ENCODE measurements at regions not wholly inside any gene's neighbourhood (a gene's known extent, or its start where the extent isn't known, plus 50 kb on each side); places are given as distances from the start of the nearest gene placed in this dataset.
"Not testable (repeated sequence)": the region's sequence is repeated elsewhere in the genome, so short reads cannot be mapped to it uniquely, and the experiment has no call there.

- DNase-seq: no peak
These were observed 152.3 kb upstream of the MYRIP start for GRCh38 chr3:39657075-39657474.

- no peak for DNase-seq
These were observed 151.6 kb upstream of the MYRIP start for GRCh38 chr3:39657775-39658174.

- no peak for DNase-seq
These were observed 144.5 kb upstream of the MYRIP start for GRCh38 chr3:39664931-39665330.

- no peak for DNase-seq
These were observed 144.0 kb upstream of the MYRIP start for GRCh38 chr3:39665441-39665840.

GRCh38 chr3:39668420-39668819 lies 141.0 kb upstream of the MYRIP start:
- DNase-seq: no peak

GRCh38 chr3:39671116-39671515 lies 138.3 kb upstream of the MYRIP start:
- DNase-seq: no peak

- DNase-seq: no peak
These were observed 137.8 kb upstream of the MYRIP start for GRCh38 chr3:39671600-39671999.

- DNase-seq: no peak
These were observed 104.0 kb upstream of the MYRIP start for GRCh38 chr3:39705351-39705900.

- no peak for DNase-seq
These were observed 102.0 kb upstream of the MYRIP start for GRCh38 chr3:39707314-39707909.

- no peak for DNase-seq
These were observed 96.9 kb upstream of the MYRIP start for GRCh38 chr3:39712413-39713048.

GRCh38 chr3:39713341-39713740 lies 96.1 kb upstream of the MYRIP start:
- DNase-seq: not testable (repeated sequence)

GRCh38 chr3:39716849-39717248 lies 92.6 kb upstream of the MYRIP start:
- no peak for DNase-seq

GRCh38 chr3:39718674-39719595 lies 90.5 kb upstream of the MYRIP start:
- no peak for DNase-seq

- DNase-seq: no peak
These were observed 88.3 kb upstream of the MYRIP start for GRCh38 chr3:39721076-39721475.

GRCh38 chr3:39724233-39724846 lies 85.1 kb upstream of the MYRIP start:
- peak; percentile 3 for DNase-seq

GRCh38 chr3:39725321-39725720 lies 84.1 kb upstream of the MYRIP start:
- DNase-seq: no peak

GRCh38 chr3:39727415-39727814 lies 82.0 kb upstream of the MYRIP start:
- DNase-seq: no peak

GRCh38 chr3:39733804-39734203 lies 75.6 kb upstream of the MYRIP start:
- no peak for DNase-seq

GRCh38 chr3:39739658-39740057 lies 69.8 kb upstream of the MYRIP start:
- not testable (repeated sequence) for DNase-seq

GRCh38 chr3:39744746-39745145 lies 64.7 kb upstream of the MYRIP start:
- DNase-seq: no peak

- DNase-seq: no peak
These were observed 61.4 kb upstream of the MYRIP start for GRCh38 chr3:39748002-39748401.

- no peak for DNase-seq
These were observed 60.6 kb upstream of the MYRIP start for GRCh38 chr3:39748763-39749162.

GRCh38 chr3:39750712-39751111 lies 58.7 kb upstream of the MYRIP start:
- DNase-seq: no peak

Data from NCI-H1092 (cell line).